Stomach (tissue), 4 donors: ENCODE measurements at regions not wholly inside any gene's neighbourhood (a gene's known extent, or its start where the extent isn't known, plus 50 kb on each side); places are given as distances from the start of the nearest gene placed in this dataset.
"Not testable (repeated sequence)": the region's sequence is repeated elsewhere in the genome, so short reads cannot be mapped to it uniquely, and the experiment has no call there.

Experiments
- POLR2A ChIP-seq, 4 donors: fragments of 450-650 bp; IDR thresholded peaks; one replicate each; pipeline ENCODE4 v1.6.1; 2016; ENCODE audit warnings: antibody characterized with exemption in 4 of 4, control low read depth in 2 of 4, mild to moderate bottlenecking in 1 of 4, moderate library complexity in 1 of 4
- POLR2AphosphoS5 ChIP-seq, 3 donors: sonication (generic); formaldehyde crosslinking; IDR thresholded peaks; one replicate each; pipeline ENCODE4 v1.6.1; 2016; ENCODE audit warnings: antibody characterized with exemption in 3 of 3
- TF ChIP-seq, protein P1 (sequence below), 7 experiments: fragments of 450-650 bp in 4 of 7; fragments of 200-600 bp in 3 of 7; sonication (generic) in 3 of 7; IDR thresholded peaks; one replicate each; pipeline ENCODE4 v1.5.1; 2016 to 2019; ENCODE audit warnings: antibody characterized with exemption in 7 of 7, control low read depth in 2 of 7, mild to moderate bottlenecking in 1 of 7

DNA sequence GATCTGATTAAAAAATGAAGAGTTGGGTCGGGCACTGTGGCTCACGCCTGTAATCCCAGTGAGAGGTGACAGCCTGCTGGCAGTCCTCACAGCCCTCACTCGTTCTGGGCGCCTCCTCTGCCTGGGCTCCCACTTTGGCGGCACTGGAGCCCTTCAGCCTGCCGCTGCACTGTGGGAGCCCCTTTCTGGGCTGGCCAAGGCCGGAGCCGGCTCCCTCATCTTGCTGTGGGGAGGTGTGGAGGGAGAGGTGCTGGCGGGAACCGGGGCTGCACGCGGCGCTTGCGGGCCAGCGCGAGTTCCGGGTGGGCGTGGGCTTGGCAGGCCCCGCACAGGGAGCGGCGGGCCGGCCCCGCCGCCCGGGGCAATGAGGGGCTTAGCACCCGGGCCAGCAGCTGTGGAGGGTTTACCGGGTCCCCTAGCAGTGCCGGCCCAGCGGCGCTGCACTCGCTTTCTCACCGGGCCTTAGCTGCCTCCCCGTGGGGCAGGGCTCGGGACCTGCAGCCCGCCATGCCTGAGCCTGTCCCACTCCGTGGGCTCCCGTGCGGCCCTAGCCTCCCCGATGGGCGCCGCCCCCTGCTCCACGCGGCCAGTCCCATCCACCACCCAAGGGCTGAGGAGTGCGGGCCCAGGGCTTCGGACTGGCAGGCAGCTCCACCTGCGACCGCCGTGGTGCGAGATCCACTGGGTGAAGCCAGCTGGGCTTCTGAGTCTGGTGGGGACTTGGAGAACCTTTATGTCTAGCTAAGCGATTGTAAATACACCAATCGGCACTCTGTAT is 534.1 kb upstream of the ARRDC3 start:
- TF ChIP-seq, protein P1, sequence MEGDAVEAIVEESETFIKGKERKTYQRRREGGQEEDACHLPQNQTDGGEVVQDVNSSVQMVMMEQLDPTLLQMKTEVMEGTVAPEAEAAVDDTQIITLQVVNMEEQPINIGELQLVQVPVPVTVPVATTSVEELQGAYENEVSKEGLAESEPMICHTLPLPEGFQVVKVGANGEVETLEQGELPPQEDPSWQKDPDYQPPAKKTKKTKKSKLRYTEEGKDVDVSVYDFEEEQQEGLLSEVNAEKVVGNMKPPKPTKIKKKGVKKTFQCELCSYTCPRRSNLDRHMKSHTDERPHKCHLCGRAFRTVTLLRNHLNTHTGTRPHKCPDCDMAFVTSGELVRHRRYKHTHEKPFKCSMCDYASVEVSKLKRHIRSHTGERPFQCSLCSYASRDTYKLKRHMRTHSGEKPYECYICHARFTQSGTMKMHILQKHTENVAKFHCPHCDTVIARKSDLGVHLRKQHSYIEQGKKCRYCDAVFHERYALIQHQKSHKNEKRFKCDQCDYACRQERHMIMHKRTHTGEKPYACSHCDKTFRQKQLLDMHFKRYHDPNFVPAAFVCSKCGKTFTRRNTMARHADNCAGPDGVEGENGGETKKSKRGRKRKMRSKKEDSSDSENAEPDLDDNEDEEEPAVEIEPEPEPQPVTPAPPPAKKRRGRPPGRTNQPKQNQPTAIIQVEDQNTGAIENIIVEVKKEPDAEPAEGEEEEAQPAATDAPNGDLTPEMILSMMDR (IDR thresholded peaks at IDR 0.05): not testable (repeated sequence)
- TF ChIP-seq POLR2AphosphoS5, POLR2A (IDR thresholded peaks at IDR 0.05): not testable (repeated sequence)
